Mucosa of rectum (tissue), 2 donors: ENCODE measurements at regions not wholly inside any gene's neighbourhood (a gene's known extent, or its start where the extent isn't known, plus 50 kb on each side); places are given as distances from the start of the nearest gene placed in this dataset.
"Not testable (repeated sequence)": the region's sequence is repeated elsewhere in the genome, so short reads cannot be mapped to it uniquely, and the experiment has no call there.

ENCODE experiments used
- H3K27ac ChIP-seq, 2 donors: one replicate each; pipeline ENCODE4 v1.7.0; 2013; ENCODE audit warnings: inconsistent platforms in 2 of 2, low read depth in 2 of 2, low read length in 2 of 2
- H3K27me3 ChIP-seq, 2 donors: one replicate each; pipeline ENCODE4 v1.7.0; 2013; ENCODE audit warnings: low read length in 2 of 2; ENCODE audit not compliant: control insufficient read depth in 2 of 2, insufficient read depth in 2 of 2
- H3K36me3 ChIP-seq, 2 donors: one replicate each; pipeline ENCODE4 v1.7.0; 2013; ENCODE audit warnings: low read length in 2 of 2; ENCODE audit not compliant: control insufficient read depth in 2 of 2, insufficient read depth in 2 of 2
- H3K4me1 ChIP-seq, 2 donors: one replicate each; pipeline ENCODE4 v1.7.0; 2013; ENCODE audit warnings: low read length in 2 of 2, mild to moderate bottlenecking in 1 of 2; ENCODE audit not compliant: control insufficient read depth in 2 of 2, insufficient read depth in 2 of 2
- H3K4me3 ChIP-seq, 2 donors: one replicate each; pipeline ENCODE4 v1.7.0; 2013; ENCODE audit warnings: low read length in 2 of 2
- H3K9ac ChIP-seq, 2 donors: one replicate each; pipeline ENCODE4 v1.7.0; 2013; ENCODE audit warnings: low read length in 2 of 2, low read depth in 1 of 2, mild to moderate bottlenecking in 1 of 2
- H3K9me3 ChIP-seq, 2 donors: one replicate each; pipeline ENCODE4 v1.7.0; 2013; ENCODE audit warnings: low read length in 2 of 2; ENCODE audit not compliant: control insufficient read depth in 2 of 2
- donor health status: healthy.
- donor health status: Normal muscosa, but diverticular disease.

DNA sequence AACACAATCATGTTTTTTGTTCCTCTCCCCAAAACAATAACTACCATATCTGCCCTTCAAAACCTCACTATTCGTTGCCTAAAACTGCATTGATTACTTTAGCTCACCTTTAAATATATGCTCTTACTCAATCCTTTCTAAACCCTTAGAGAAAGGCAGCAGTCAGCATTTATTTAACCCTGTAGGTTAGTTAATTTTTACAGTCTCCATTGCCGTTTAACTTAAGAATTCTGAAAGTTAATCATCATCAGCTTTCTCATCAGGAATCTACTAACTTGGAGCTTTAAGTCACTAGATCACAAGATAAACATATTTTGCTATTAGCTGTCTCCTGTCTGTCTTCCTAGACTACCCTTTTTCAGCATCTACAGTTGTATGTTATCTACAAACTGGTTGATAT is 991.9 kb downstream of the EPHA7 start:
- H3K36me3 ChIP-seq, result no peaks in the 10 kb centered on the region
- no peak overlapping the region for H3K4me3 ChIP-seq
- no peaks in the 10 kb centered on the region for H3K27me3 ChIP-seq
- H3K9me3 ChIP-seq, result peaks cover 0 to 2% of the 10 kb centered on the region in 2 donors
- H3K9ac ChIP-seq, result no peak overlapping the region
- H3K27ac ChIP-seq, result no peak overlapping the region
- H3K4me1 ChIP-seq, result no peaks in the 10 kb centered on the region

DNA sequence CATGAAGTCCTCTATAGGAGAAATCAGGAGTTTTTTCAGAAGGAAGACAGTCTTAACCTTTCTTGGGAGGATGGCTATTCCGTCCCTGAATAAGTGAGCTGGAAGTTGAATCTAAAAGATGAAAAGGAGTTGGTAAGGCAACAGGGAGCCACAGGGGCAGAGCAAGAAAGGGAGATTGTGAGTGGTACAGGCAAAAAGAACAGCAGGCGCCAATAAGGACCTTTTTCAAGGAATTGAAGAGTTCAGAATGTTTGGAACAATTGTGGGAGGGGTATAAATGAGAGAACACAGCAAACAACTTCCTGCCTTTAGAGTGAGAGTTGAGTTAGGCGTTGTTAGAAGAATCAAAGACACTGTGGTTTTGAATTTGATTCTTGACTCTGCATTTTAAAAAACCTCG is 1003.7 kb downstream of the EPHA7 start:
- Histone ChIP-seq H3K27me3 (no peaks in the 10 kb centered on the region), H3K4me3 (no peak overlapping the region), H3K9me3 (no peaks in the 10 kb centered on the region), H3K4me1 (no peaks in the 10 kb centered on the region), H3K9ac (no peak overlapping the region), H3K36me3 (no peaks in the 10 kb centered on the region), H3K27ac (no peak overlapping the region)

DNA sequence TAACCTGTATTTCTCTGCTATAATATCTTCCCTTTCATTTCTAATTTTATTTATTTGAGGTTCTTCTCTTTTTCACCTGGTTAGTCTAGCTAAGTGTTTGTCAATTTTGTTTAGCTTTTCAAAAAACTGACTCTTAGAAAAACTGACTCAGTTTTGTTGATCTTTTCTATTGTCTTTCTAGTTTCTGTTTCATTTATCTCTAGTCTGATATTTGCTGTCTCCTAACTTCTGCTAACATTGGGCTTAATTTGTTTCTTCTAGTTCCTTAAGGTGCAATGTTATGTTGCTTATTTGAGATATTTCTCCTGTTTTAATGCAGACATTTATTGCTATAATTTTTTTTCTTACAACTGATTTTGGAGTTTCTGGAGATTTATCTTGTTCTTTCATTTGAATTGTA is 1011.0 kb downstream of the EPHA7 start:
- Histone ChIP-seq H3K4me1 (no peaks in the 10 kb centered on the region), H3K4me3 (no peak overlapping the region), H3K27ac (no peak overlapping the region), H3K27me3 (no peaks in the 10 kb centered on the region), H3K9ac (no peak overlapping the region), H3K36me3 (no peaks in the 10 kb centered on the region), H3K9me3 (no peaks in the 10 kb centered on the region)

DNA sequence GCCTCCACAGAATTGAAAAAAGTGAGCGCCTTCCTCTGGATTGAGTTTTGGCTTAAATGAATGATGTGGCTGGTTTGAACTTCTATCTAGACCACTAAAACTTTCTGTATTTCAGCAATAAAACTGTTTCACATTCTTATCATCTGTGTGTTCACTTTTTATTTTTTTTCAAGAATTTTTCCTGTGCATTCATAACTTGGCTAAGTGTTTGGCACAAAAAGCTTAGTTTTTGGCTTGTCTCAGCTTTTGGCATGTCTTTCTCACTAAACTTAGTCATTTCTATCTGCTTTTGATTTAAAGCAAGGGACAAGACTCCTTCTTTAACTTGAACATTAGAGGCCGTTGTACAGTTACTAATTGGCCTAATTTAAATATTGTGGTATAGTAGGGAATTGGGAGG is 1015.1 kb downstream of the EPHA7 start:
- no peaks in the 10 kb centered on the region for H3K27me3 ChIP-seq
- no peak overlapping the region for H3K4me3 ChIP-seq
- H3K9me3 ChIP-seq, result no peaks in the 10 kb centered on the region
- H3K36me3 ChIP-seq, result no peaks in the 10 kb centered on the region
- no peak overlapping the region for H3K27ac ChIP-seq
- H3K4me1 ChIP-seq, result no peaks in the 10 kb centered on the region
- no peak overlapping the region for H3K9ac ChIP-seq

DNA sequence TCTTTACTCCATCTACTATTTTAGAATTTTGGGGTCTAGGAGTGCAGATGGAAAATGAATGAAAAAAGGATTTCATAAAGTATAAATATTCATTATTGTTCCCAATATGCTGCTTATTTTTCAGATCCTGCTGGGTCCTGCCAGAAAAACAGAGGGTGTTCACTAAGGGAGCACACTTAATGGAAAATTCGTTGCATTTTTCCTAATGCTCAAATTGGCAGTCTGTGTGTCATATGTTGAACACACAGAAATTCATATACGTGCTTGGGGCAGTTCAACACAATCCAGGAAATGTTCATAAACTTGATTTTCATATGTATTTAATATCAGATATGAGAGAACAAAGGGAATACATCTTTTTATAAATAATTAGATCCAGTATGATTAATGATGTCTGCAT is 1019.4 kb downstream of the EPHA7 start:
- H3K27me3 ChIP-seq, result no peaks in the 10 kb centered on the region
- H3K9ac ChIP-seq, result no peak overlapping the region
- no peaks in the 10 kb centered on the region for H3K36me3 ChIP-seq
- H3K9me3 ChIP-seq, result no peaks in the 10 kb centered on the region
- H3K27ac ChIP-seq, result no peak overlapping the region
- no peak overlapping the region for H3K4me3 ChIP-seq
- H3K4me1 ChIP-seq, result no peaks in the 10 kb centered on the region

DNA sequence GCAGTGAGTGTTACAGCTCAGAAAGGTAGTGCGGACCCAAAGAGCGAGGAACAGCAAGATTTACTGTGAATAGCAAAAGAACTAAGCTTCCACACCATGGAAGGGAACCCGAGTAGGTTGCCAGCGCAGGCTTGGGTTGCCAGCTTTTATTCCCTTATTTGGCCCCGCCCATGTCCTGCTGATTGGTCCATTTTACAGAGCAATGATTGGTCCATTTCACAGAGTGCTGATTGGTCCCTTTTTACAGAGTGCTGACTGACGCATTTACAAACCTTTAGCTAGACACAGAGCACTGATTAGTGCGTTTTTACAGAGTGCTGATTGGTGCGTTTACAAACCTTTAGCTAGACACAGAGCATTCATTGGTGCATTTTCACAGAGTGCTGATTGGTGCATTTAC is 1030.7 kb downstream of the EPHA7 start:
- H3K36me3 ChIP-seq, H3K4me1 ChIP-seq, H3K27ac ChIP-seq, H3K27me3 ChIP-seq, H3K9me3 ChIP-seq, H3K9ac ChIP-seq, H3K4me3 ChIP-seq: not testable (repeated sequence)

DNA sequence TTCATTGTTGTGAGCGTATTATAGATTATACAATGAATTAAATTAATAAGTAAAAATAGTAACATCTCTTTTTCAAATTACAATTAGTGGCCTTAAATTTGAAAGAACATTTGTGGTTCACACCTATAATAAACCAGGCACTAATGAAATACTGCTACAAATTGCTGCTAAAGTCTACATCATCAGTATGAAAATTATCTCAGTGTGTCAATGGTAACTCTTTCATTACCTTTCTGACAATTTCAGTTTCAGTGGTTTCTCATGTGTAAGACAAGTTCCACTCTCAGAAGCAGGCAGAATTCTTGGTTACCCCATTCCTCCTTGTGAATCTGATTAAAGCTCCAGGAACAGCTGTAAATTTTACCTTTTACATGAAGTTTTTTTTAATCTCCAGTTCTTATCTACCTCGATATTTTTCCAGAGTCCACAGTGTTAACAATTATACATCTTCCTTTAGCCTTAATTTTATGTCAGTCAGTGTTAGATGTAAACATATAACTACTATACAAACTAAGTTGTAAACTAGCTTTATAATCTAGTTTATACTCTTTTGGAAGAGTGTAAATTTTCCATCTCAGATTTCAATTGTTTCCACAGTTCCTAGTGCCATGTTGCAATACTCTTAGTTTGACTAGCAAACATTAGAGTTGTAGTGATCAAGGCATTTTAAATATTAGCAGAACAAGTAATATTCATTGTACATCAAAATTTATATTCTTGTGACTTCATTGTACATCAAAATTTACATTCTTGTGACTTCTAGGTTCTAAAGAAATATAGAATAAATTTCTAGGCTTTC is 1038.4 kb downstream of the EPHA7 start:
- no peak overlapping the region for H3K4me3 ChIP-seq
- H3K27me3 ChIP-seq, result no peaks in the 10 kb centered on the region
- H3K4me1 ChIP-seq, result no peaks in the 10 kb centered on the region
- no peaks in the 10 kb centered on the region for H3K36me3 ChIP-seq
- no peak overlapping the region for H3K9ac ChIP-seq
- no peak overlapping the region for H3K27ac ChIP-seq
- no peaks in the 10 kb centered on the region for H3K9me3 ChIP-seq

DNA sequence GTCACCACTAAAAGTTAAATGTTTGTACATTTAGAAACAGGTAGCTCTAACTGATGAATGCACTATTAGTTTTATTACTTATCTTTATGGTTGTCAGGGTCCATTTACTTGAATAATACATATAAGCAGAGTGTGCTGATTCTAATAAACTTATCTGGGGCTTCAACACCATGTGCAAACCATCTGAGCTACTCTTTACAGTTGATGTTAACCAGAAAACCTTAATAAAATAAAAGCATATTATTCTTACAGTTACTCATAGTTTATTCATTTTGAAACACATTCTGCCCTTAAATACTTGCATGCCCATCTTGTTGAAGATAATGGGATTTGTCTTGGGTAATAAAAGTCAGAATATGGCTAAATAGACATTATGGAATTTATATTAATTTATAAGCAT is 1042.2 kb downstream of the EPHA7 start:
- no peak overlapping the region for H3K4me3 ChIP-seq
- H3K27me3 ChIP-seq, result no peaks in the 10 kb centered on the region
- peaks cover 0 to under 1% of the 10 kb centered on the region in 2 donors for H3K9me3 ChIP-seq
- H3K27ac ChIP-seq, result no peak overlapping the region
- no peaks in the 10 kb centered on the region for H3K36me3 ChIP-seq
- no peak overlapping the region for H3K9ac ChIP-seq
- H3K4me1 ChIP-seq, result no peaks in the 10 kb centered on the region

DNA sequence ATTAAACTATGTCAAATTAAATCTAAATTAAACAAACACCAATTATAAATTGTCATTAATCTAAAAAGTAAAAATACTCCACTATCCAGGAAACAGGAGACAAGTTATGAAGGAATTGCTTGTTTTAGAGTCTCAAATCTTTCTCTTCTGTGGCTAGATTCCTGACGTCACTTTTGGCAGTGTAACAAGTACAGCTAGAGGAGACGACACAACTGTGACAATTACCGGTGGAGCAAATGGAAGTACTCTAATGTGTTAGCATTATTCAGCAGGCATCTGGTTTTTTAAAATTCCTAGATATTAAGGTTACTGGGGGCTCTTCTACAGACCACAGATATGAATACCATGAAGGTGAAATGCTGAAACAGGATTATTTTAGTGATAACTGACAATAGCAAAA is 1042.7 kb downstream of the EPHA7 start:
- Histone ChIP-seq H3K9me3 (peaks cover 0 to 2% of the 10 kb centered on the region in 2 donors), H3K36me3 (no peaks in the 10 kb centered on the region), H3K27me3 (no peaks in the 10 kb centered on the region), H3K4me3 (no peak overlapping the region), H3K27ac (no peak overlapping the region), H3K4me1 (no peaks in the 10 kb centered on the region), H3K9ac (no peak overlapping the region)

DNA sequence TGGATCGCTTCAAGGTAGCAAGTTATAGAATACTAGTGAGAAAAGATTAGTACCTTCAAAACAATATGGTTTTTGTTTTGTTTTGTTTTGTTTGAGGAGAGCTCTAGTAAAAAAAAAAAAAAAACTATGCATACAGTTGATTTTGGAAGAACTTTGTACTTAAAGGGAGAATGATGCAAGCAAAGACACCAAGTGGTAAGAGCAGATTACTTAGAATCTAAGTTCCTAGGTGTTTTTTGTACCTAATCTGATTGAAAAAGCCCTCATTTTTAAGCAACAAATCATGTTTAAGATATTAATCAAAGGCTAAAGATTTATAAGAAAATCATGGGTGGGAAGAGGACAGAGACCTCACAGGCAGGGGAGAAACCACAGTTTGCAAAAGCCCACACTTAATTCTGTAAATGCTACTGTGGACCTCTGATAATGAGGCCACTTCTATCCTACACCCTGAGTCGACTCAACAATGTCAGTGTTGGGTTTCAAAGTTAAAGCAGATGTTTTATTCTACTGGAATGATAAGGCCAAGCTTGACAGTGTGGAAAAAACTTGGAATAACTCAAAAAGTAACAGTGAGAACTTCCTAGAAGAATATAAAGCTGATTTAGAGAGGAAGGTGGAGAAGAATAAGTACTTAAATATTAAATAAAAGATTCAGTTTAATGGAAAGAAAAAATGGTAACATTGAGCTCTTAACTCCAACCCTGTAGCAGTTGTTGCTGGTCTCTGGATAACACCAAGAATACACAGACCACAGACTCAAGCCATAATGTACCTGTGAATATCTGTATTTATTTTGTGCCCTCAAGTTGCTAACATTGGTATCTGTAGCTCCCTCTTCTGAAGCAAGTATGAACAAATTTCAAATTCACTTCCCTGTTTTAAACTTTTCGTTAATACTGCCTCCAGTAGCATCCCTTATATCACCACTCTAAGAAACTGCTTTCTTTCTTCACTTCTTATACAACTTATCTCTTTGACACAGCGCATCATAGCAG is 1047.8 kb downstream of the EPHA7 start:
- Histone ChIP-seq H3K27me3 (no peaks in the 10 kb centered on the region), H3K4me1 (no peaks in the 10 kb centered on the region), H3K27ac (no peak overlapping the region), H3K36me3 (no peaks in the 10 kb centered on the region), H3K4me3 (no peak overlapping the region), H3K9me3 (peaks cover 0 to 2% of the 10 kb centered on the region in 2 donors), H3K9ac (no peak overlapping the region)
